ENCODE measurements at regions not wholly inside any gene's neighbourhood (a gene's known extent, or its start where the extent isn't known, plus 50 kb on each side); places are given as distances from the start of the nearest gene placed in this dataset.

GRCh38 chr6:164283574-164283973 lies 869.1 kb downstream of the QKI start:
- no peaks in the 10 kb centered on the region; a peak in 2 of 4 replicates for H3K9me3 ChIP-seq (ENCODE audit: control insufficient read depth in 1 of 2, insufficient read depth in 1 of 2, low read depth in 1 of 2, low read length in 2 of 2)
- H3K27ac ChIP-seq (ENCODE audit: low read depth, low read length) = no peak overlapping the region
- DNase-seq (ENCODE audit: low read depth, low spot score) (no peak), ATAC-seq (no peak)
- H3K9me2 ChIP-seq (ENCODE audit: insufficient read depth) = no peaks in the 10 kb centered on the region
- H3K9ac ChIP-seq (ENCODE audit: low read length) = no peak overlapping the region
- no peaks in the 10 kb centered on the region for H4K20me1 ChIP-seq (ENCODE audit: insufficient read depth)
- no TSS peak for BruUV-seq (replicated peaks)
- no peak overlapping the region for H3K4me3 ChIP-seq (replicated peaks in 1 of 2; ENCODE audit: low read depth in 1 of 2, low read length in 2 of 2)
- RAD21 ChIA-PET (ENCODE audit: low non-redundant PET in 1 of 2, low total read pairs in 2 of 2, uncharacterized antibody in 2 of 2, unreplicated experiment in 2 of 2) = no interaction called here
- no peak overlapping the region for H3K4me2 ChIP-seq (ENCODE audit: low read length)
- no peaks in the 10 kb centered on the region for H3K79me2 ChIP-seq (ENCODE audit: insufficient read depth, low read length)
- H3K27me3 ChIP-seq (ENCODE audit: insufficient read depth, low read length) = no peaks in the 10 kb centered on the region
- H3K36me3 ChIP-seq (ENCODE audit: control insufficient read depth in 1 of 2, insufficient read depth in 2 of 2, low read length in 2 of 2) = no peaks in the 10 kb centered on the region
- no peak for TF ChIP-seq ZFX (IDR thresholded peaks at IDR 0.05)
- TF ChIP-seq ELF1 (IDR thresholded peaks at IDR 0.05; ENCODE audit: borderline replicate concordance, low read depth) = no peak
- no peak for TF ChIP-seq ZNF274 (IDR thresholded peaks at IDR 0.05; ENCODE audit: low read depth, low read length)
- TF ChIP-seq, protein P1, sequence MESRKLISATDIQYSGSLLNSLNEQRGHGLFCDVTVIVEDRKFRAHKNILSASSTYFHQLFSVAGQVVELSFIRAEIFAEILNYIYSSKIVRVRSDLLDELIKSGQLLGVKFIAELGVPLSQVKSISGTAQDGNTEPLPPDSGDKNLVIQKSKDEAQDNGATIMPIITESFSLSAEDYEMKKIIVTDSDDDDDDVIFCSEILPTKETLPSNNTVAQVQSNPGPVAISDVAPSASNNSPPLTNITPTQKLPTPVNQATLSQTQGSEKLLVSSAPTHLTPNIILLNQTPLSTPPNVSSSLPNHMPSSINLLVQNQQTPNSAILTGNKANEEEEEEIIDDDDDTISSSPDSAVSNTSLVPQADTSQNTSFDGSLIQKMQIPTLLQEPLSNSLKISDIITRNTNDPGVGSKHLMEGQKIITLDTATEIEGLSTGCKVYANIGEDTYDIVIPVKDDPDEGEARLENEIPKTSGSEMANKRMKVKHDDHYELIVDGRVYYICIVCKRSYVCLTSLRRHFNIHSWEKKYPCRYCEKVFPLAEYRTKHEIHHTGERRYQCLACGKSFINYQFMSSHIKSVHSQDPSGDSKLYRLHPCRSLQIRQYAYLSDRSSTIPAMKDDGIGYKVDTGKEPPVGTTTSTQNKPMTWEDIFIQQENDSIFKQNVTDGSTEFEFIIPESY (IDR thresholded peaks at IDR 0.05; ENCODE audit: extremely low read depth, insufficient replicate concordance, low read length) = no peak
- TF ChIP-seq POLR2A (IDR thresholded peaks at IDR 0.05; ENCODE audit: borderline replicate concordance, extremely low read depth, insufficient read depth, insufficient read length) = no peak
- TF ChIP-seq SIN3A (IDR thresholded peaks at IDR 0.05; ENCODE audit: low read depth) = no peak
- TF ChIP-seq, protein P2, sequence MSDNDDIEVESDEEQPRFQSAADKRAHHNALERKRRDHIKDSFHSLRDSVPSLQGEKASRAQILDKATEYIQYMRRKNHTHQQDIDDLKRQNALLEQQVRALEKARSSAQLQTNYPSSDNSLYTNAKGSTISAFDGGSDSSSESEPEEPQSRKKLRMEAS (IDR thresholded peaks at IDR 0.05) = no peak
- TF ChIP-seq JUND (IDR thresholded peaks at IDR 0.05) = no peak
- TF ChIP-seq RAD21 (IDR thresholded peaks at IDR 0.05; ENCODE audit: low read depth) = no peak
- no peak for TF ChIP-seq EGR1 (IDR thresholded peaks at IDR 0.05; ENCODE audit: low read depth)
- no peak for TF ChIP-seq FOSL1 (IDR thresholded peaks at IDR 0.05; ENCODE audit: low read depth)
- no peak for TF ChIP-seq CTCF (IDR thresholded peaks at IDR 0.05 in 2 of 3, conservative IDR thresholded peaks at IDR 0.05 in 1 of 3; ENCODE audit: borderline replicate concordance in 1 of 3, insufficient read depth in 1 of 3, low read depth in 2 of 3, low read length in 2 of 3)
- TF ChIP-seq CEBPB (IDR thresholded peaks at IDR 0.05; ENCODE audit: low read depth) = no peak
- TF ChIP-seq POLR2AphosphoS5 (IDR thresholded peaks at IDR 0.05; ENCODE audit: low read depth, low read length) = no peak
- TF ChIP-seq, protein P3, sequence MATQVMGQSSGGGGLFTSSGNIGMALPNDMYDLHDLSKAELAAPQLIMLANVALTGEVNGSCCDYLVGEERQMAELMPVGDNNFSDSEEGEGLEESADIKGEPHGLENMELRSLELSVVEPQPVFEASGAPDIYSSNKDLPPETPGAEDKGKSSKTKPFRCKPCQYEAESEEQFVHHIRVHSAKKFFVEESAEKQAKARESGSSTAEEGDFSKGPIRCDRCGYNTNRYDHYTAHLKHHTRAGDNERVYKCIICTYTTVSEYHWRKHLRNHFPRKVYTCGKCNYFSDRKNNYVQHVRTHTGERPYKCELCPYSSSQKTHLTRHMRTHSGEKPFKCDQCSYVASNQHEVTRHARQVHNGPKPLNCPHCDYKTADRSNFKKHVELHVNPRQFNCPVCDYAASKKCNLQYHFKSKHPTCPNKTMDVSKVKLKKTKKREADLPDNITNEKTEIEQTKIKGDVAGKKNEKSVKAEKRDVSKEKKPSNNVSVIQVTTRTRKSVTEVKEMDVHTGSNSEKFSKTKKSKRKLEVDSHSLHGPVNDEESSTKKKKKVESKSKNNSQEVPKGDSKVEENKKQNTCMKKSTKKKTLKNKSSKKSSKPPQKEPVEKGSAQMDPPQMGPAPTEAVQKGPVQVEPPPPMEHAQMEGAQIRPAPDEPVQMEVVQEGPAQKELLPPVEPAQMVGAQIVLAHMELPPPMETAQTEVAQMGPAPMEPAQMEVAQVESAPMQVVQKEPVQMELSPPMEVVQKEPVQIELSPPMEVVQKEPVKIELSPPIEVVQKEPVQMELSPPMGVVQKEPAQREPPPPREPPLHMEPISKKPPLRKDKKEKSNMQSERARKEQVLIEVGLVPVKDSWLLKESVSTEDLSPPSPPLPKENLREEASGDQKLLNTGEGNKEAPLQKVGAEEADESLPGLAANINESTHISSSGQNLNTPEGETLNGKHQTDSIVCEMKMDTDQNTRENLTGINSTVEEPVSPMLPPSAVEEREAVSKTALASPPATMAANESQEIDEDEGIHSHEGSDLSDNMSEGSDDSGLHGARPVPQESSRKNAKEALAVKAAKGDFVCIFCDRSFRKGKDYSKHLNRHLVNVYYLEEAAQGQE (IDR thresholded peaks at IDR 0.05; ENCODE audit: low read depth) = no peak
- POLR2A ChIA-PET = no interaction called here
- no peaks in the 10 kb centered on the region for H3K4me1 ChIP-seq (ENCODE audit: control insufficient read depth in 1 of 2, insufficient read depth in 2 of 2, low read length in 2 of 2)
- CTCF ChIA-PET = no interaction called here
- H2AFZ ChIP-seq (ENCODE audit: low read depth, low read length, poor library complexity, severe bottlenecking) = no peak overlapping the region
- intact Hi-C loops (cut with micrococcal nuclease) = no loop called here
